ENCODE measurements at regions not wholly inside any gene's neighbourhood (a gene's known extent, or its start where the extent isn't known, plus 50 kb on each side); places are given as distances from the start of the nearest gene placed in this dataset.

- TF ChIP-seq POLR2AphosphoS5 (IDR thresholded peaks at IDR 0.05; ENCODE audit: insufficient read depth in 1 of 2, low read depth in 1 of 2) = no peak
- no peak for TF ChIP-seq CTCF (IDR thresholded peaks at IDR 0.05)
- TF ChIP-seq POLR2A (IDR thresholded peaks at IDR 0.05) = no peak
These were observed 183.1 kb downstream of the TMEM121 start for GRCh38 chr14:105709281-105710118.
